Epithelial cell of esophagus (primary cell): ENCODE measurements at regions not wholly inside any gene's neighbourhood (a gene's known extent, or its start where the extent isn't known, plus 50 kb on each side); places are given as distances from the start of the nearest gene placed in this dataset.
A peak's percentile ranks its signal among the peaks of the same experiment; 100 is the strongest.
"Not testable (repeated sequence)": the region's sequence is repeated elsewhere in the genome, so short reads cannot be mapped to it uniquely, and the experiment has no call there.

Source experiments
- DNase-seq: peaks from one replicate; pipeline ENCODE4 v3.0.0; 2010; ENCODE audit warnings: low read depth
- H3K4me3 ChIP-seq: 2 replicates; pipeline ENCODE4 v1.5.1; 2011; ENCODE audit warnings: mild to moderate bottlenecking, low read length, control low read depth
- TF ChIP-seq, protein P1 (sequence below): IDR thresholded peaks from 2 replicates; pipeline ENCODE4 v1.5.1; 2011; ENCODE audit warnings: low read depth, mild to moderate bottlenecking, low read length, control low read depth, inconsistent platforms; ENCODE audit not compliant: insufficient read depth; ENCODE audit errors: missing control alignments

DNA sequence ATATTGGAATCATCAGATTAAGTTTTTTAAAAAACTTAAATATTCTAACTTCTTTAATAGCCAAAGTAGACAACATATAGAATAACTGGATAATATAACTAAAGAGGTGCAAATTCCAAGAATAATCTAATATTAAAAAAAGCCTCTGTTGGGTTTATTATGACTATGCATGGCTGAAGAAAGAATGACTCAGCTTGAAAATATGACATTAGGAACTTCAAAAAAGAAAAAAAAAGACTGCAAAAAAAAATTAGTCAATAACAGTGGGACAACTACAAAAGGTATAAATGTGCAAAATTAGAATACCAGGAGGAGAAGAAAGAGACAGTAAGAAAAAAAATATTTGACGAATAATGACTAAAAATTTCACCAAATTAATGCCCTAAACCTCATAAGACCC is 1178.0 kb downstream of the JRKL start:
- TF ChIP-seq, protein P1, sequence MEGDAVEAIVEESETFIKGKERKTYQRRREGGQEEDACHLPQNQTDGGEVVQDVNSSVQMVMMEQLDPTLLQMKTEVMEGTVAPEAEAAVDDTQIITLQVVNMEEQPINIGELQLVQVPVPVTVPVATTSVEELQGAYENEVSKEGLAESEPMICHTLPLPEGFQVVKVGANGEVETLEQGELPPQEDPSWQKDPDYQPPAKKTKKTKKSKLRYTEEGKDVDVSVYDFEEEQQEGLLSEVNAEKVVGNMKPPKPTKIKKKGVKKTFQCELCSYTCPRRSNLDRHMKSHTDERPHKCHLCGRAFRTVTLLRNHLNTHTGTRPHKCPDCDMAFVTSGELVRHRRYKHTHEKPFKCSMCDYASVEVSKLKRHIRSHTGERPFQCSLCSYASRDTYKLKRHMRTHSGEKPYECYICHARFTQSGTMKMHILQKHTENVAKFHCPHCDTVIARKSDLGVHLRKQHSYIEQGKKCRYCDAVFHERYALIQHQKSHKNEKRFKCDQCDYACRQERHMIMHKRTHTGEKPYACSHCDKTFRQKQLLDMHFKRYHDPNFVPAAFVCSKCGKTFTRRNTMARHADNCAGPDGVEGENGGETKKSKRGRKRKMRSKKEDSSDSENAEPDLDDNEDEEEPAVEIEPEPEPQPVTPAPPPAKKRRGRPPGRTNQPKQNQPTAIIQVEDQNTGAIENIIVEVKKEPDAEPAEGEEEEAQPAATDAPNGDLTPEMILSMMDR, result no peak
- no peak overlapping the region for H3K4me3 ChIP-seq
- no peak for DNase-seq

DNA sequence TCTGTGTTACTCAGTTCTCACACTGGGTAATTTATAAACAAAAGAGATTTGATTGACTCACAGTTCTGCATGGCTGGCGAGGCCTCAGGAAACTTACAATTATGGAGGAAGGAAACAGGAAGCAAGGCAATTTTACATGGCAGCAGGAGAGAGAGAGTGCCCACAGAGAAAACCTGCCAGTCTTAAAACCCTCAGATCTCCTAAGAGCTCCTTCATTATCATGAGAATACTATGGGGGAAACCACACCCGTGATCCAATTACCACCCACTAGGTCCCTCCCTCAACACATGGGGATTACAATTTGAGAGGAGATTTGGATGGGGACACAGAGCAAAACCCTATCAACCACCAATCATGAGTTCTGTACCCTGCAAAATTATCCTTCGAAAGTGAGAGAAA is 1180.8 kb downstream of the JRKL start:
- no peak for DNase-seq
- H3K4me3 ChIP-seq, result no peak overlapping the region
- TF ChIP-seq, protein P1, result no peak

DNA sequence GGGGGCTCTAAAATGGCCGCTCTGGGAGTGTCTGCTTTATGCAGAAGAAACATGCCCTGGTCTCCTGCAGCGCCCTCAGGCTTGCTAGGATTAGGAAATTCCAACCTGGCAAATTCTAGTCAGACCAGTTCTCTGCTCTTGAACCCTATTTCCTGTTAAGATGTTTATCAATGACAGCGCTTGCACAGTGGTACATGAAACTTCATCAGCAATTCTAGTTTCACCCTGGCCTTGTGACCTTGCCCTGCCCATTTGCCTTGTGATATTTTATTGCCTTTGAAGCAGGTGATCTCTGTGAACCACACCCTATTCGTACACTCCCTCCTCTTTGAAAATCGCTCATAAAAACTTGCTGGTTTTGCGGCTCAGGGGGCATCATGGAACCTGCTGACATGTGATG is 1184.0 kb downstream of the JRKL start:
- peak; percentile 4 for DNase-seq
- not testable (repeated sequence) for H3K4me3 ChIP-seq

DNA sequence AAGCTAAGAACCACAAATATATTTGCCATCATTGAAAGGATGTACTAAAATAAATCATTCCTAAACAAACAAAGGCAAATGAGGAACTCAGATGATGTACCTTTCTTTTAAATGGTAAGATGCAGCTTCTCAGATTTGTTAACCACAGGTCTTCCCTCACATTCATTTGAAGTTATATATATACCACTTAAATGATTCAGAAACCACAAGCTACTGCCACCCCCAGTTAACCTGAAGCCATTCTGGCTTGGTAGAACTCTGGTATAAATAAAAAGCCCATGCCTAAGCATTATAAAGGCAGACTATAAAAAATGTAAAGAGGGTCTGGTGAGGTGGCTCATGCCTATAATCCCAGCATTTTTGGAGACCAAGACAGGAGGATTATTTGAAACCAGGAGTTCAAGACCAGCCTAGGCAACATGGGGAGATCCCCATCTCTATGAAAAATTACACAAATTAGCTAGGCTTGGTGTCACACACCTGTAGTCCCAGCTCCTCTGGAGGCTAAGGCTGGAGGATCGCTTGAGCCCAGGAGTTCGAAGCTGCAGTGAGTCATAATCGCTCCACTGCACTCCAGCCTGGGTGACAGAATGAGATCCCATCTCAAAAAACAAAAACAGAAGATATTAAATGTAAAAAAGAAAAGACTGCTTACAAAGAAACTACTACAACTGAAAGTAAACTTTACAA is 1185.3 kb downstream of the JRKL start:
- TF ChIP-seq, protein P1, result no peak
- DNase-seq, result no peak
- no peak overlapping the region for H3K4me3 ChIP-seq

DNA sequence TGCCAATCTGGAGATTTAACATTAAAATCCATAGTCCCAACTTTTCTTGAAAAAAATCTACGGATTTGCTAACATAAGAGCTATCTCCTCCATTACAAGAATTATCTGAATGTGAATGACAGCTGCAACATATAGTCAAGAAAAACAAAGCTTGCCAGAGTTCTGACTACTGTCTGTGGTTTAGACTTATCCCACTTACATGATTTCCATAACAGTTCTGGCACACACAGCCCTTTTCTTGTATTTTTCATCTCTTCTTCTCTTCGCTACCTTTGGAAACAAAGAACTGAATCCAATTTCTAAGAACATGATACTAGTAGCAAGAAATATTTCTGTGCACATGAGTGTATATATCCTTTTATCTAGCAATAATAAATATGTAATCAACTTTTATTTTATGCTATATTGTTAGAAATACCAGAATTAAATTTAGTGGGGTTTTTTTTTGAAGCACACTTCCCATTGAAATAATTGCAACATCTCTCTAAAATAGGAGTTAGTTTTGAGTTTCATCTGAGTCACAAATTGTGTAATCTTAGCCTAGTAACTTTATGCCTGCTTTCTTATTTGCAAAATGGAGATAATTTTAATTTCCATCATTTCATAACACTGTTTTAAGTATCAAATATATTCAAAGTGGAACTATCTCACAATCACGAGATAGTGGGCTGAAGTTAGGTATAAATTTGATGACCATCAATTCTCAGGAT is 1217.6 kb downstream of the JRKL start:
- H3K4me3 ChIP-seq, result no peak overlapping the region
- TF ChIP-seq, protein P1, result no peak
- peak; percentile 29 for DNase-seq

DNA sequence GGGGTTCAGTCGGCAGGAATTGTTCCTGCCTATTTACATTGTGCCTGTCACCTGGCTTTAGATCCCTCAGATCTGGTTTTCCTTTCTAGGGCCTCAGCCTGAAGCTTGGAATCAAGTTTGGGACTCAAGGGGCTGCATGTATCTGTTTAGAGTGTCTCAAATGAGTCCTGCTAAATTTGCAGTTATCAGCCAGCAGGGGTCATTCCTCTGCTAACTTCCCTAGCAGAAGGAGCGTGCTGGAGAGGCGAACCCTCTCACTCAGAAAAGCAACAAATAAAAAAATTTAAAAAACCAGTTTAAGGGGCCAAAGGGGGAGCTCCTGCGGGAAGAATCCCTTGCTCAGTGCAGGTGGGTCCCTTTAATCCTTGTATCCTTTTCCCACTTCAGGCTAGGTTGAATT is 1220.2 kb downstream of the JRKL start:
- TF ChIP-seq, protein P1, result peak; percentile 16
- DNase-seq, result peak; percentile 28
- H3K4me3 ChIP-seq, result no peak overlapping the region

DNA sequence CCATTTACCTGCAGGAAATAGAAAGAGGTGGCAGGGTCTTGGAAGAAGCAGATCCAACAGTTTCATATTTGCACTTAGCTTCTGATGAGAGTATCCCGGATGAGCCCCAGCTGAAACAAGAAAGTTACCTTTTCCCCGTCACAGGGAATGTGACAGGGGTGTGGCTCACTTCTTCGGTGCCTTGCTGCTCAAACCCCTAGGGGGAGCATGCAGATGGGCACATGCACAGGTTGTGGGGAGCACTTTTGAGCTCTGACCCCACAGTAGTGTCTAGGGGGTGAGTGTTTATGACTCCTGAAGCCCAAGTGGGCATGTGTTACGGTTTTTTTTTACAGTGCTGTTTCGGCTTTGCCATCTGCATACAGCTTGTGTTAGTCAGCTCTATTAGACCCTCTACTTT is 1221.0 kb downstream of the JRKL start:
- TF ChIP-seq, protein P1, result peak; percentile 2
- no peak for DNase-seq
- no peak overlapping the region for H3K4me3 ChIP-seq
